H9 (cell line): ENCODE measurements at regions not wholly inside any gene's neighbourhood (a gene's known extent, or its start where the extent isn't known, plus 50 kb on each side); places are given as distances from the start of the nearest gene placed in this dataset.

Source experiments
- DNase-seq: peaks from one replicate; pipeline ENCODE4 v3.0.0-alpha.2; 2017
- H2AFZ ChIP-seq: one replicate; pipeline ENCODE4 v1.6.1; 2013; ENCODE audit warnings: mild to moderate bottlenecking, low read length, control low read depth, moderate library complexity
- H2AK5ac ChIP-seq: 2 replicates; pipeline ENCODE4 v1.6.1; 2013; ENCODE audit warnings: low read length, control low read depth, mixed read lengths; ENCODE audit not compliant: insufficient read length
- H2BK120ac ChIP-seq: one replicate; pipeline ENCODE4 v1.6.1; 2013; ENCODE audit warnings: low read depth, mild to moderate bottlenecking, low read length, control low read depth, inconsistent platforms; ENCODE audit not compliant: poor library complexity, severe bottlenecking
- H2BK12ac ChIP-seq: 2 replicates; pipeline ENCODE4 v1.6.1; 2013; ENCODE audit warnings: low read length, control low read depth, mixed read lengths, low read depth; ENCODE audit not compliant: insufficient read length
- H2BK15ac ChIP-seq: 2 replicates; pipeline ENCODE4 v1.6.1; 2013; ENCODE audit warnings: low read depth, low read length, control low read depth
- H2BK20ac ChIP-seq: one replicate; pipeline ENCODE4 v1.6.1; 2013; ENCODE audit warnings: low read depth, mild to moderate bottlenecking, low read length, control low read depth, inconsistent platforms; ENCODE audit not compliant: poor library complexity, severe bottlenecking
- H2BK5ac ChIP-seq: 2 replicates; pipeline ENCODE4 v1.6.1; 2013; ENCODE audit warnings: low read length, control low read depth, mixed read lengths; ENCODE audit not compliant: insufficient read length
- H3K14ac ChIP-seq: 2 replicates; pipeline ENCODE4 v1.6.1; 2013; ENCODE audit warnings: low read length, control low read depth; ENCODE audit not compliant: insufficient read depth
- H3K18ac ChIP-seq: 2 replicates; pipeline ENCODE4 v1.6.1; 2013; ENCODE audit warnings: low read depth, mild to moderate bottlenecking, mixed read lengths, low read length, control low read depth; ENCODE audit not compliant: insufficient read length
- H3K23ac ChIP-seq: 2 replicates; pipeline ENCODE4 v1.6.1; 2013; ENCODE audit warnings: low read length, control low read depth, mixed read lengths, low read depth; ENCODE audit not compliant: insufficient read length
- H3K23me2 ChIP-seq: 2 replicates; pipeline ENCODE4 v1.6.1; 2013; ENCODE audit warnings: low read depth, mild to moderate bottlenecking, mixed read lengths, low read length, control low read depth; ENCODE audit not compliant: insufficient read length, poor library complexity, severe bottlenecking
- H3K27ac ChIP-seq: 2 replicates; pipeline ENCODE4 v1.5.1; 2013; ENCODE audit warnings: low read length, control low read depth, mixed read lengths, low read depth; ENCODE audit not compliant: insufficient read length
- H3K27me3 ChIP-seq: 2 replicates; pipeline ENCODE4 v1.6.1; 2013; ENCODE audit warnings: low read length, control low read depth, inconsistent platforms; ENCODE audit not compliant: insufficient read depth
- H3K4ac ChIP-seq: 2 replicates; pipeline ENCODE4 v1.6.1; 2013; ENCODE audit warnings: low read depth, mild to moderate bottlenecking, control low read depth, inconsistent platforms, low read length, moderate library complexity
- H3K4me1 ChIP-seq: 2 replicates; pipeline ENCODE4 v1.6.1; 2013; ENCODE audit warnings: low read length, control low read depth, inconsistent platforms; ENCODE audit not compliant: insufficient read depth
- H3K4me2 ChIP-seq: 2 replicates; pipeline ENCODE4 v1.6.1; 2013; ENCODE audit warnings: low read length, control low read depth, mixed read lengths; ENCODE audit not compliant: insufficient read length, insufficient read depth
- H3K56ac ChIP-seq: 2 replicates; pipeline ENCODE4 v1.6.1; 2013; ENCODE audit warnings: low read depth, mild to moderate bottlenecking, mixed read lengths, low read length, control low read depth; ENCODE audit not compliant: insufficient read length
- H3K79me1 ChIP-seq: 2 replicates; pipeline ENCODE4 v1.6.1; 2013; ENCODE audit warnings: low read depth, mild to moderate bottlenecking, moderate library complexity, low read length, control low read depth, inconsistent platforms; ENCODE audit not compliant: insufficient read depth, poor library complexity, severe bottlenecking
- H3K79me2 ChIP-seq: 2 replicates; pipeline ENCODE4 v1.6.1; 2013; ENCODE audit warnings: low read length, control low read depth, inconsistent platforms; ENCODE audit not compliant: insufficient read depth
- H3K9ac ChIP-seq: 2 replicates; pipeline ENCODE4 v1.6.1; 2013; ENCODE audit warnings: low read length, control low read depth, mixed read lengths; ENCODE audit not compliant: insufficient read length; ENCODE audit errors: extremely low read depth
- H3K9me3 ChIP-seq: one replicate; pipeline ENCODE4 v1.6.1; 2013; ENCODE audit warnings: low read depth, low read length, inconsistent platforms; ENCODE audit not compliant: control insufficient read depth
- H3T11ph ChIP-seq: one replicate; pipeline ENCODE4 v1.6.1; 2013; ENCODE audit warnings: mild to moderate bottlenecking, low read length, control low read depth, inconsistent platforms
- H4K20me1 ChIP-seq: one replicate; pipeline ENCODE4 v1.6.1; 2013; ENCODE audit not compliant: control insufficient read depth, insufficient read length, insufficient read depth
- H4K5ac ChIP-seq: 2 replicates; pipeline ENCODE4 v1.6.1; 2013; ENCODE audit warnings: low read depth, mild to moderate bottlenecking, mixed read lengths, low read length, control low read depth; ENCODE audit not compliant: insufficient read length
- H4K8ac ChIP-seq: replicated peaks from 2 replicates; pipeline ENCODE4 v1.6.1; 2013; ENCODE audit warnings: low read length, control low read depth, mixed read lengths, low read depth; ENCODE audit not compliant: insufficient read length
- H4K91ac ChIP-seq: 2 replicates; pipeline ENCODE4 v1.6.1; 2013; ENCODE audit warnings: low read depth, mild to moderate bottlenecking, moderate library complexity, mixed read lengths, low read length, control low read depth; ENCODE audit not compliant: insufficient read length
- H3K27ac Mint-ChIP-seq, 3 experiments: 2 replicates in 2 of 3; 3 replicates in 1 of 3; pipeline ENCODE4 v1.8.0; 2020 to 2021; ENCODE audit warnings: mixed read lengths in 3 of 3, mild to moderate bottlenecking in 1 of 3, moderate library complexity in 1 of 3
- H3K27me3 Mint-ChIP-seq: 2 replicates; pipeline ENCODE4 v1.8.0; 2021; ENCODE audit warnings: low read depth, mild to moderate bottlenecking, moderate library complexity, mixed read lengths
- H3K36me3 Mint-ChIP-seq, 3 experiments: 2 replicates in 2 of 3; 3 replicates in 1 of 3; pipeline ENCODE4 v1.8.0; 2020 to 2021; ENCODE audit warnings: low read depth in 3 of 3, mixed read lengths in 3 of 3; ENCODE audit not compliant: insufficient read depth in 1 of 3
- H3K4me1 Mint-ChIP-seq, 2 experiments: 2 replicates each; pipeline ENCODE4 v1.8.0; 2020; ENCODE audit warnings: mixed read lengths in 2 of 2
- H3K4me3 Mint-ChIP-seq, 2 experiments: 2 replicates in 1 of 2; 3 replicates in 1 of 2; pipeline ENCODE4 v1.8.0; 2020 to 2021; ENCODE audit warnings: mild to moderate bottlenecking in 2 of 2, mixed read lengths in 2 of 2, moderate library complexity in 1 of 2
- H3K9me3 Mint-ChIP-seq, 2 experiments: 2 replicates in 1 of 2; 3 replicates in 1 of 2; pipeline ENCODE4 v1.8.0; 2020; ENCODE audit warnings: mild to moderate bottlenecking in 2 of 2, mixed read lengths in 2 of 2, moderate library complexity in 1 of 2
- TF ChIP-seq, protein P1 (sequence below): fragments of 200-600 bp; sonication (generic); conservative IDR thresholded peaks from 3 replicates; pipeline ENCODE4 v1.8.0; 2021; ENCODE audit warnings: antibody characterized with exemption, mild to moderate bottlenecking

DNA sequence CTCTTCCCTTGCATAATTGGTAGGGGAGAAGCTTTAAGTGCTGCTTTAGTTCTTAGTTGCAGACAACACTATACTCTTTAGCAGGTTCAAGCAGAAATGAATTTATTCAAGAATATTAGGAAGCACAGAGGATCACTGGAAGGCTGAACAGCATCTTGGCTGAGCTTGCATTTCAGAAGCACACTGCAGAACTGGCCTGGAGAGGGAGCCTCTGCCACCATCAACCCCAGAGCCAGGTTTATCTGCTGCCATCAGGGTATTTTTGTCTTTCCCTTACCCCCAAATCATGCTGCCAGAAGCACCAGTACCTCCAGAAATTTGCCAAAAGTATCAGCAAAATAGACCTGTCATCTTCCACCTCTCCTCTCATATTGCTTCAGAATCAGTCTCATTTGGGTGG lies 440.7 kb downstream of the DMAC1 start:
- no peak overlapping the region for H2BK120ac ChIP-seq

More for the DNA sequence above, 440.7 kb downstream of the DMAC1 start:
- Histone ChIP-seq H4K20me1 (no peaks in the 10 kb centered on the region), H3K18ac (no peak overlapping the region), H2BK5ac (no peak overlapping the region), H3K9ac (no peak overlapping the region), H3K4ac (no peak overlapping the region), H4K5ac (no peak overlapping the region), H3K23me2 (no peaks in the 10 kb centered on the region), H2BK15ac (no peak overlapping the region), H2BK12ac (no peak overlapping the region), H3K23ac (no peak overlapping the region), H3T11ph (no peak overlapping the region), H3K79me2 (no peaks in the 10 kb centered on the region), H3K79me1 (no peaks in the 10 kb centered on the region), H3K4me1 (no peaks in the 10 kb centered on the region; the same call in 1 of the 2 replicates), H3K9me3 (no peaks in the 10 kb centered on the region), H2BK20ac (no peak overlapping the region), H3K27me3 (no peaks in the 10 kb centered on the region), H3K27ac (no peak overlapping the region), H3K56ac (no peak overlapping the region), H2AFZ (no peak overlapping the region), H4K8ac (no peak overlapping the region), H4K91ac (no peak overlapping the region), H2AK5ac (no peak overlapping the region), H3K4me2 (no peak overlapping the region), H3K14ac (no peak overlapping the region)
- TF ChIP-seq, protein P1, sequence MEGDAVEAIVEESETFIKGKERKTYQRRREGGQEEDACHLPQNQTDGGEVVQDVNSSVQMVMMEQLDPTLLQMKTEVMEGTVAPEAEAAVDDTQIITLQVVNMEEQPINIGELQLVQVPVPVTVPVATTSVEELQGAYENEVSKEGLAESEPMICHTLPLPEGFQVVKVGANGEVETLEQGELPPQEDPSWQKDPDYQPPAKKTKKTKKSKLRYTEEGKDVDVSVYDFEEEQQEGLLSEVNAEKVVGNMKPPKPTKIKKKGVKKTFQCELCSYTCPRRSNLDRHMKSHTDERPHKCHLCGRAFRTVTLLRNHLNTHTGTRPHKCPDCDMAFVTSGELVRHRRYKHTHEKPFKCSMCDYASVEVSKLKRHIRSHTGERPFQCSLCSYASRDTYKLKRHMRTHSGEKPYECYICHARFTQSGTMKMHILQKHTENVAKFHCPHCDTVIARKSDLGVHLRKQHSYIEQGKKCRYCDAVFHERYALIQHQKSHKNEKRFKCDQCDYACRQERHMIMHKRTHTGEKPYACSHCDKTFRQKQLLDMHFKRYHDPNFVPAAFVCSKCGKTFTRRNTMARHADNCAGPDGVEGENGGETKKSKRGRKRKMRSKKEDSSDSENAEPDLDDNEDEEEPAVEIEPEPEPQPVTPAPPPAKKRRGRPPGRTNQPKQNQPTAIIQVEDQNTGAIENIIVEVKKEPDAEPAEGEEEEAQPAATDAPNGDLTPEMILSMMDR, result peak; percentile 57
- Mint-ChIP-seq H3K4me1 (peaks cover 4 to 11% of the 10 kb centered on the region in 2 experiments), H3K4me3 (no peak overlapping the region), H3K27ac (no peak overlapping the region), H3K36me3 (no peaks in the 10 kb centered on the region), H3K9me3 (no peaks in the 10 kb centered on the region), H3K27me3 (no peaks in the 10 kb centered on the region)
- DNase-seq, result peak; percentile 32
